GM21390 (cell line): ENCODE measurements at regions not wholly inside any gene's neighbourhood (a gene's known extent, or its start where the extent isn't known, plus 50 kb on each side); places are given as distances from the start of the nearest gene placed in this dataset.
"Not testable (repeated sequence)": the region's sequence is repeated elsewhere in the genome, so short reads cannot be mapped to it uniquely, and the experiment has no call there.

Experiments
- ATAC-seq: cut with Tn5 transposase; IDR thresholded peaks from one replicate; pipeline ENCODE4 v1.9.1; 2021; ENCODE audit not compliant: unreplicated experiment

DNA sequence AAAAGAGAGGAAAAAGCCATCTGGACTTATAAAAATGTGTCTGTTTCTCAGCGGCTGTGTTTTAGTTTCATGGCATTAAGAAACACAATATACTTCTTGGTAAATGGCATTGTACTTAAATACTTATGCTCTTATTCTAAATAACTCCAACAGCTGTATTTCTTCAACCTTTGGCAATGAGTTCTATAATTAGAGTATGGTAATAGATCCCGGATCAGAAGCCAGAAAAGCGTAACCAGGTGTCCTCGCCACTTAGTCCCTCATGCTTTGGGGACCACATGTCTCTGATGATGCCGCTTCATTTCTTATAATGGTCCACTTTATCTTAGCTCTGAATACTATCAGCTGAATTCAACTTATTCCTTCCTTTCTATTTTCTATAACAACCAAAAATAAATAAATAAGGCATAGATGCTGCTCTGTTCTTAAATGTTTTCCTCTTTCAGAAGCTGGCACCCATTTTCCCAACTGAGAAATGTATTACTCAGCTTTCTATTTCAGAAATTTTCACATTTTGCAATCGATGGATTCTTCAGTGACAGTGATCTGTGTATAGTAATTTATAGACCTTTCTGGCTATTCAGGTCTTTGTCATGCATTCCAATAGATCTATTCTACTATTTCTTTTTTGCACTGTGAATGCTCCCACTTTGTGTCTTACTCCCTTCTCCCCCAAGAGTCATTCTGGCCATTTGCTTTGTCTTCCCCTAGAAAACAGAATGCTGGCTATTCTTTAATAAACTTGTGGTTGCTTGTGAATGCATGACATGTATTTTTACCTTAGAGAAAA, 87.6 kb upstream of the KBTBD8 start:
- no peak for ATAC-seq

GRCh38 chr3:66912306-66912705, 85.8 kb upstream of the KBTBD8 start:
- no peak for ATAC-seq

GRCh38 chr3:66922058-66922457, 76.0 kb upstream of the KBTBD8 start:
- no peak for ATAC-seq

DNA sequence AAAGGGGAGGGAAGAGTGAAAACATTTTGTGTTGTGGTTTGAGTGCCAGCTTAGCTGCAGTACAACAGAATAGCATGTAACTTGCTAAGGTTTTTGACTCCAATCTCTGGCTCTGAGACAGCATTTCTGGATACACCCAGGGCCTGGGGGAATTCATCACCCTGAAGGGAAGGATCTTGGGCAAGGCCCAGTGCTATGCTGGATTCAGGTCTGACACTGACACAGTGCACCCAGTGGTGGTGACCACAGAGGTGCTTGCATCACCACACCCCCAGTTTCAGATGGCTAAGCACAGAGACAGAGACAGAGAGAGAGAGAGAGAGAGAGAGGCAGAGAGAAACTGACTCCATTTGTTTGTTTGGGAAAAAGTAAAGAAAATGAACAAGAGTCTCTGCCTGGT, 74.1 kb upstream of the KBTBD8 start:
- ATAC-seq, result no peak

DNA sequence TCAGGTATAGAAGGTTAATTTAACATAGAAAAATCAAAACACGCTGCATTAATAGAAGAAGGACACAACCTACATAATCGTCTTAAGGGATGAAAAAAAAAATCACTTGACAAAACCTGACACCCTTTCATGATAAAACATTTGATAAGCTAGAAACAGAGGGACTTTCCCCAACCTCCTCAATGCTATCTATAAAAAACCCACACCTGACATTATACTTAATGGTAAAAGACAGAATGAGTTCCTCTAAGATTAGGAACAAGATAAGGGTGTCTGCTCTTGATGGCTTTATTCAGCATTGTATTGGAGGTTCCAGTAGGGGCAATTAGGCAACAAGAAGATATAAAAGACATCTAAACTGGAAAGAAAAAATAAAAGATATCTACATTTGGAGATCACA, 69.9 kb upstream of the KBTBD8 start:
- ATAC-seq, result no peak

DNA sequence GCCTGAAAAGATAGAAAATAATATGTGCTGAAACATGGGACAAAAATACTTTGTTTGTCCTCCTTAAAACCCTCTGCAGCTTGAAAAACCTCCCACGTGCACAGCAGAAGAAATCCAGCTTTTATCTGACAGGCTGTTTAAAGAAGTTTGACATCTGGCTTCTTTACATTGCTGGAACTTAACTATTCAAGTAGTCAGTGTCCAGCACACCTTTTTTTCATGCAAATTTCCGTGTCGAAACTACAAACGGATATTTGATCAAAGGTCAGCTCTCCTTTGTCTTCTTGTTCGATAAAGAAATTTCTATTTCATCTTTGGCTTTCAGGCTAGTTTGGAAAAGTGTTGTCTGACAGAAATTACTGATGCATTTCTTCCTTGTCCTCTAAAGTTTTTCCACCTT, 66.8 kb upstream of the KBTBD8 start:
- no peak for ATAC-seq

DNA sequence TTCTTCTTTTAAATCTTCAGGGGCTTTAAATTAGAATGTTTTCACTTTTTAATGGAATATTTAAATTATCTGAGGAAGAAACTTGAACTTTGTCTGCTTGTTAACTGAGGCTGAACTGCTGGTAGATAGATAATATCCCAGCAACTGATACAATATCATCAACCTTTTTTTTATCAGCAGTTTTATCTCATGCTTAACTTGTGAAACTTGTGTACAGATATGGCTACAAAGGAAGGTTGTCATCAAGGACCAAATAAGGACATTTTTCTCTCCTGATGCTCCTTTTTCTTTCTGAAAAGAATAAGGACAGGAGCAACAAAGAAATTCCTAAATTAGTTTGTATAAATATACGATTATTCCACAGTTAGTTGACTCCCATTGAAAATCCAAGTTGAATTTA, 66.4 kb upstream of the KBTBD8 start:
- ATAC-seq, result no peak

GRCh38 chr3:66933233-66933632, 64.9 kb upstream of the KBTBD8 start:
- no peak for ATAC-seq

DNA sequence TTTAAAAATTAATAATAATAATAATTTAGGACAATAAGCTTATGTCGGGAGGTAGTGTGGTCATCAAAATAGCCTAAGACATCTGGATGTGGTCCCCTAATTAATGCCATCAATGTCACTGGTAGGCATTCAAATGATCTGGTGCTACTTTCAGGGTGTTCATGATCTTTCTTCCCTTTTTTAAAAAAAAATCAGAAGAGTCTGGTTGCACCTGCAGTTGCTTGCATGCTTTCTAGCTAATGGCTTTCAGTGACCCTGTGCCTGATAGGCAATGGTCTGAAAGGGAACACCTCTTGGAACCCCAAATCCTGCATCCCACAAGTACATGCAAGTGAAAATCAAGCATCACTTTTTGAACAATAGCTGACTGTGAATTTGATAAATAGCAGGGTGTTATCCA, 64.1 kb upstream of the KBTBD8 start:
- no peak for ATAC-seq

DNA sequence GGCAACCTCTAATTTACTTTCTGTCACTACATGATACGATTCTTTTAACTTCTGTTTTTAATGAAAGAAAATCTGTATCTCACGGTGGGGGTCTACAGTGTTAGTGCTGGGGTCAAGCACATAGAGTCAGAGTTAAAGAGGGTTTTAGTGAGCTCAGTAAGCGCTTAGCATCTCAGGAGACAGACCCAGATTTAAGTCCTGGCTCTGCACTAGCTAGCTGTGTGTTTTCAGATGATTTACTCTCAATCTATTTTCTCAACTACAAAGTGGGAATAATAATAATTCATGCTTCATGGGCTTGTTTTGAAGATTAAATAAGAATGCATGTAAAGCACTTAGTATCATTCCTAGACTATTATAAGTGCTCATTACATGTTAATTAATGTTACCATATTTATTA, 63.4 kb upstream of the KBTBD8 start:
- no peak for ATAC-seq

GRCh38 chr3:66937041-66937440, 61.1 kb upstream of the KBTBD8 start:
- not testable (repeated sequence) for ATAC-seq

DNA sequence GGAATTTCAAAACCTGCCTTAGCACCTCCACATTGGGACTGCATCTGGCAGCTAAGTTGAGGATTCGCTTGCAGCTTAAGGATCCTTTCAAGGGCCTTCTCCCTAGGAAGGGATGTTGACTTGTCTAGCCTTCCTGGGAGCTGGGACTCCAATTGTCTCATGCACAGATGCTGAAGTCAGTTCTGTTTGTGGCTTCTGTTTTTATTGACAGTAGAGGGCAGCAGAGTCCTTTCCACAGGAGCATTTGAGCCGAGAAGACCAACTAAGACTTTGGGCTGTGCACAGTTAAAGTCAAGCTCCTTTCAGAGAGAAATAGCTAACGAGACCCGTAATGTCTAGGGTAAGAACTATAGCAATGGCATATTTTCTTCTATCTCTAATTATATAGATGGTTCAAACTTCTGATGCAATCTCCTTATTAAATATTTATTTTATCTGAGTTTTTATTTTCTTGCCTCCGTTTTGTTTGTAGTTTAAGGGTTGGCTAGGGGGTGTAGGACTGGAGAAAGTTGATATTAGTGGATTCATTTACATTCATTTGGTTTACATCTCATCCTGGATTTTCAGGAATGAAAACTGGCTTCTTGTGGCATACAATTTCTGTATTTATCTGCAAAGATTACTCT, 59.7 kb upstream of the KBTBD8 start:
- ATAC-seq, result no peak

DNA sequence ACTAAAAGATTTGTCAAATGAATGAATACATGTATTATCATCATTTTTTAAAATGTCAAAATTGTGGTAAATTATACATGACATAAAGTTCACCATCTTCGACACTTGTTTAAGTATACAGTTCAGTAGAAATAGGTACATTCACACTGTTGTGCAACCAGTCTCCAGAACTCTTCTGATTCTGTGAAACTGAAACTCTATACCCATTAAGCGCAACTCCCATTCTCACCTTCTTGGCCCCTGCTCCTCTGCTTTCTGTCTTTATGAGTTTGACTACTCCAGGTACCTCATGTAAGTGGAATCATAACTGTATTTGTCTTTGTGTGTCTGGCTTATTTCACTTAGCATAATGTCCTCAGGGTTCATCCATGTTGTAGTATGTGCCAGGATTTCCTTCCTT, 50.1 kb upstream of the KBTBD8 start:
- ATAC-seq, result no peak
